Endodermal cell (in vitro differentiated cells): ENCODE measurements at regions not wholly inside any gene's neighbourhood (a gene's known extent, or its start where the extent isn't known, plus 50 kb on each side); places are given as distances from the start of the nearest gene placed in this dataset.
A peak's percentile ranks its signal among the peaks of the same experiment; 100 is the strongest.

Experiments used
- DNase-seq: peaks from one replicate; pipeline ENCODE4 v3.0.0-alpha.2; 2017
- H3K27ac ChIP-seq: 2 replicates; pipeline ENCODE4 v1.5.1; 2013; ENCODE audit warnings: mild to moderate bottlenecking, low read depth, low read length, moderate library complexity
- H3K27me3 ChIP-seq: 2 replicates; pipeline ENCODE4 v1.6.1; 2013; ENCODE audit warnings: mild to moderate bottlenecking, low read length, moderate library complexity; ENCODE audit not compliant: insufficient read depth, control insufficient read depth, poor library complexity, severe bottlenecking
- H3K36me3 ChIP-seq: 2 replicates; pipeline ENCODE4 v1.7.0; 2013; ENCODE audit warnings: mild to moderate bottlenecking, low read length, moderate library complexity; ENCODE audit not compliant: control insufficient read depth, insufficient read depth
- H3K4me1 ChIP-seq: one replicate; pipeline ENCODE4 v1.7.0; 2013; ENCODE audit warnings: low read length; ENCODE audit not compliant: control insufficient read depth, insufficient read depth
- H3K4me3 ChIP-seq: 2 replicates; pipeline ENCODE4 v1.5.1; 2013; ENCODE audit warnings: mild to moderate bottlenecking, low read length, moderate library complexity
- H3K9ac ChIP-seq: 2 replicates; pipeline ENCODE4 v1.6.1; 2013; ENCODE audit warnings: mild to moderate bottlenecking, low read length, moderate library complexity; ENCODE audit not compliant: poor library complexity, severe bottlenecking; ENCODE audit errors: extremely low read depth
- H3K9me3 ChIP-seq: 2 replicates; pipeline ENCODE4 v1.6.1; 2013; ENCODE audit warnings: mild to moderate bottlenecking, low read length, moderate library complexity; ENCODE audit not compliant: control insufficient read depth
- H3K27ac Mint-ChIP-seq: 2 replicates; pipeline ENCODE4 v1.8.0; 2020; ENCODE audit warnings: mixed read lengths
- H3K27me3 Mint-ChIP-seq: 2 replicates; pipeline ENCODE4 v1.8.0; 2021; ENCODE audit warnings: mild to moderate bottlenecking, mixed read lengths; ENCODE audit not compliant: insufficient read depth
- H3K36me3 Mint-ChIP-seq: 2 replicates; pipeline ENCODE4 v1.8.0; 2020; ENCODE audit warnings: low read depth, mixed read lengths
- H3K4me1 Mint-ChIP-seq: 2 replicates; pipeline ENCODE4 v1.8.0; 2020; ENCODE audit warnings: mixed read lengths
- H3K4me3 Mint-ChIP-seq: 2 replicates; pipeline ENCODE4 v1.8.0; 2020; ENCODE audit warnings: mild to moderate bottlenecking, moderate library complexity, mixed read lengths
- H3K9me3 Mint-ChIP-seq: 2 replicates; pipeline ENCODE4 v1.8.0; 2020; ENCODE audit warnings: mild to moderate bottlenecking, mixed read lengths
- CTCF ChIP-seq: fragments of 200-600 bp; sonication (generic); conservative IDR thresholded peaks from 2 replicates; pipeline ENCODE4 v1.5.0; 2021; ENCODE audit warnings: antibody characterized with exemption, mild to moderate bottlenecking
- WGBS, 2 experiments: methylation state at CpG; one replicate each; pipeline versions ENCODE4 v1.1.5 to v1.1.7; 2013; ENCODE audit warnings: missing lambda C conversion rate in 2 of 2, mixed read lengths in 1 of 2; ENCODE audit not compliant: insufficient coverage in 1 of 2, insufficient read length in 1 of 2; 5-methylcytosine and 5-hydroxymethylcytosine counted together

GRCh38 chr15:79560384-79560783, 128.2 kb downstream of the MINAR1 start:
- no peaks in the 10 kb centered on the region for H3K36me3 ChIP-seq
- H3K27ac ChIP-seq: no peak overlapping the region
- H3K36me3 Mint-ChIP-seq: no peaks in the 10 kb centered on the region
- H3K4me1 Mint-ChIP-seq: no peaks in the 10 kb centered on the region
- H3K27ac Mint-ChIP-seq: no peak overlapping the region
- TF ChIP-seq CTCF: no peak
- no peak overlapping the region for H3K9ac ChIP-seq
- H3K27me3 Mint-ChIP-seq: no peaks in the 10 kb centered on the region
- H3K27me3 ChIP-seq: no peaks in the 10 kb centered on the region
- no peak overlapping the region for H3K4me3 ChIP-seq
- no peaks in the 10 kb centered on the region for H3K9me3 ChIP-seq
- no peak overlapping the region for H3K4me3 Mint-ChIP-seq
- 96 to 99% methylated on average over 8 to 19 of the region's 24 CpGs for WGBS, 2 experiments
- H3K9me3 Mint-ChIP-seq: peaks cover 1% of the 10 kb centered on the region
- DNase-seq: no peak
- H3K4me1 ChIP-seq: no peaks in the 10 kb centered on the region

GRCh38 chr15:79561982-79562381, 129.8 kb downstream of the MINAR1 start:
- H3K27ac ChIP-seq: peak overlapping the region; percentile 54
- 91 to 100% methylated on average over 3 to 4 of the region's 4 CpGs for WGBS, 2 experiments

GRCh38 chr15:79562403-79562815, 130.3 kb downstream of the MINAR1 start:
- Mint-ChIP-seq H3K27me3 (peaks cover 2% of the 10 kb centered on the region), H3K27ac (no peak overlapping the region), H3K9me3 (peaks cover 1% of the 10 kb centered on the region), H3K4me3 (no peak overlapping the region), H3K4me1 (no peaks in the 10 kb centered on the region), H3K36me3 (no peaks in the 10 kb centered on the region)
- no peak overlapping the region for H3K9ac ChIP-seq
- H3K36me3 ChIP-seq: no peaks in the 10 kb centered on the region
- no peak for DNase-seq
- H3K4me3 ChIP-seq: no peak overlapping the region
- H3K27ac ChIP-seq: peak overlapping the region; percentile 54
- WGBS, 2 experiments: 84 to 91% methylated on average over 13 to 14 of the region's 14 CpGs
- no peak for TF ChIP-seq CTCF
- H3K27me3 ChIP-seq: no peaks in the 10 kb centered on the region
- peaks cover 1% of the 10 kb centered on the region for H3K9me3 ChIP-seq
- H3K4me1 ChIP-seq: no peaks in the 10 kb centered on the region

More at GRCh38 chr15:79561982-79562381, 129.8 kb downstream of the MINAR1 start:
- Mint-ChIP-seq H3K27me3 (peaks cover 2% of the 10 kb centered on the region), H3K27ac (no peak overlapping the region), H3K4me1 (no peaks in the 10 kb centered on the region), H3K36me3 (no peaks in the 10 kb centered on the region), H3K9me3 (peaks cover 1% of the 10 kb centered on the region), H3K4me3 (no peak overlapping the region)
- H3K9ac ChIP-seq: no peak overlapping the region
- DNase-seq: no peak
- TF ChIP-seq CTCF: no peak
- no peak overlapping the region for H3K4me3 ChIP-seq
- no peaks in the 10 kb centered on the region for H3K36me3 ChIP-seq
- no peaks in the 10 kb centered on the region for H3K4me1 ChIP-seq
- H3K9me3 ChIP-seq: no peaks in the 10 kb centered on the region
- no peaks in the 10 kb centered on the region for H3K27me3 ChIP-seq
